Hepatic stellate cell (primary cell): ENCODE measurements at regions not wholly inside any gene's neighbourhood (a gene's known extent, or its start where the extent isn't known, plus 50 kb on each side); places are given as distances from the start of the nearest gene placed in this dataset.

Experiments
- DNase-seq: peaks from one replicate; pipeline ENCODE4 v3.0.0; 2011; ENCODE audit warnings: low spot score

DNA sequence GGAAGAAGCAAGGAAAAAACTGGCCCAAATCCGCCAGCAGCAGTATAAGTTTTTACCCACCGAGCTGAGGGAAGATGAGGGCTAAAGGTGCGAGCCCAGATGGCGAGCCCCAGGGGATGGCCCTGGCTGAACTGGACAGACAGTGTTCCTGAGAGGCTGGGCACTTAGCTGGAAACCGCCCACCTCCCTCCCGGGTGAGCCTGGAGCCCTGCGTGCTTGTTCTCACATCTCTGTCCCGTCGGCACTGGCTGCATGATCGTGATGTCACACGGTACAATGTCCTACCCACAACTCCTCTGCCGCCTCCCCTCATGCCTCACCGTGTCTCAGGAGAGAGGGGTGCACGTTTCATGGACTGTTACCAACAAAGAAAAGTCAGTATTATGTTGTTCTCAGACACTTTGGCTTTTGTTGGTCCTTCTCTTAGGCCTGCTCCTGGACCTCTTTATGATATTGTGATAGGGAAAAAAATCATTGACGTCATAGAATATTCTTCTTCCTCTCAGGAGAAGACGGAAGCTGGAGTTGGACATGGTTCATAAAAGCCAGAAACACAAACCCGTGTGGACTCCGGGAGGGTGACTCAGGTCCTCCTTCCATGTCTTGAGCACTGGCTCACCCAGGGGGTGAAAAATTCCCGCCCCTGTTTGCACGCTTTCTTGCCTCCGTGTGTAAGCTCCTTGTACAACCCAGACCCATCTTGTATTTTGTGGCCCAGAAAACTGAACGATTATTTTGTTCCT is 201.8 kb upstream of the TPM1 start:
- no peak for DNase-seq

DNA sequence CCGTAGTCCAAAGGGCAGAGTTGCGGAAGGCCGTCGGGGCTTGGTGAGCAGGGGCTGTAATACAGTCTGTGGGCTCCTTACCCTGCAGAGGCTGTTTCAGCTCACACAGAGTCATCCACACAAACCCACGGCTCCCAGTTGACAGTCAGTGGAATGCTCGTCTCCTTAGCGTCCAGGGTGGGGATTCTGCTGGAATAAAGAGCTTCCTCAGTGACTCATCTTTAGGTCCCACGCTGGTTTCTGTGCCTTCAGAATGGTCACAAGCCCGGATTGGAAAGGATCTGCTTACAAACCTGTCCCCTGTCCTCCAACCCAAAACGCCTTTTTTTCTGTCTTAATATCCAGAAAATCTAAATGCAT is 201.3 kb upstream of the TPM1 start:
- DNase-seq = peak; percentile 77

DNA sequence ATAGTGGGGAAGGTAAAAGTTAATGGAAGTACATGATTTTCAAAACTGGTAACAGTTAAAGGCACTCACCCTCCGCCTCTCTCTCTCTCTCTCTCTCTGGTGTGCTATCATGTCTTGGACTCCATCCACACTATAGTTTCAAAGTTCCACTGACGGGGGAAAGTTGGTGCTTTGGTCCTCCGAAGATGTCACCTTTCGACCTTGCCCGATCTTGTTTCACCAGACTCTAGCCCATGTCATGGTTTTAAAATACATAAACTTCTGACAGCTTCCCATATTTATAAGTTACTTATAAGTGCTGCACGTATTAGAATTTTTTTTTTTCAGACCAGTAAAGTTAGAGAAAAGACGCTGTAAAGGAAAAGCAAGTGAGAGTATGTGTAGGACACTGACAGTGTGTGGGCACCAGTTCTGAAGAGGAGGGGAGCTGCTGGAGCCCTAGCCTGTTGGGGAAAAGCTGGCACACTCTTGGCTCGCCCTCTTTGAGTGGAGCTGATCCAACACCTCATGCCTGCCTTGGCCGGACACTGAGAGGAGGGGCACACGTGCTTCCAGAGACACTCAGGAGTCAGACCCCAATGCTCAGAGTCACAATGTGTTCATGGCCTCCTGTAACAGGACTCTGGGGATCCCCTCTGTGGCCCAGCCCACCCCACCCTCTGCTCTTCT is 200.5 kb upstream of the TPM1 start:
- DNase-seq = no peak

DNA sequence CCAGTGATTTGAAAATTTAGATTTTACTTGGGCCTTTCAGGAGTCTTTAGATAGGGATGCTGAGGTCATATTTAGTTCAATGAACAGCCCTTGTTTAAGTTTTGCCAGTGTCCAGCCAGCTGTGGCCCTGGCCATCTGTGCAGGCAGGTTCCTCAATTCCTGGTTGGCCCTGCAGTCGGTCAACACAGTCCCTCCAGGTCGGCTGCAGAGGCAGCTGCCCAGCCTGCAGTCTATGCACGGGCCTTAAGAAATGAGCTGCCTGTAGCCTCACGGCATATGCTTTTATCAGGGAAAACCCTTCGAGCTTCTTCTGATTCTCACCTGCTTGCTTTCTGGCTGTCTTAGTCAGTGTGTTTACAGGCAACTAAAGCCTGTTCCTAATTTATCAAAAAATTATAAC is 199.2 kb upstream of the TPM1 start:
- DNase-seq = no peak

DNA sequence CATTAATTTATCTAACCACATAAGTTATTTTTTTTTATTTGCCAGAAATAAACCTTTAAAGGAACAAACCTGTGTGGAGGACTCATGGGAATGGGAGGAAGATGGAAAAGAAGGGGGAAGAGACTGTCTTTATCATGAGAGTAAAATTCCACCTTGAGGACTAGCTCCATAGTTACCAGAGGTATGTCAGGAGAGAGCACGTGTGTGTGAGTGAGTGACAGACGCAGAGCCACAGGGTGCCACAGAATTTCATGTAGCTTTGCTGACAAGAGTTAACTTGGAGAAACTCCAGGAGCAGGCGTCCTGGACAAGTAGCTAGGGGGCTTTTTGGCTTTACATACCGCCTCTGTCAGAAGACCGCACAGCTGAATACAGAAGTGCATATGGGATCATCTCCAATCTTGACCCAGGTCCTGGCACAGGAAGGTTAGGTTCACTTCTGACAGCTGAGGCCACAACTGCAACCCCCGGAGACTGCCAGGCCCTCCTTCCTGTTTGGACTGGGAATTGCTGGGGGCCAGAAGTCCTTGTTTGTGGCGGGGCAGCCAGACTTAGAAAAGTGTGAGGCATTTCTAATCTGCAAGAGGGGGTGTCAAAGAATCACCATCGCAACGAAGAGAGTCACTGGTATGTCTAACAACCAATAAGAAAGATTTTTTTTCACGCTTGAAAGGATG is 197.8 kb upstream of the TPM1 start:
- no peak for DNase-seq

DNA sequence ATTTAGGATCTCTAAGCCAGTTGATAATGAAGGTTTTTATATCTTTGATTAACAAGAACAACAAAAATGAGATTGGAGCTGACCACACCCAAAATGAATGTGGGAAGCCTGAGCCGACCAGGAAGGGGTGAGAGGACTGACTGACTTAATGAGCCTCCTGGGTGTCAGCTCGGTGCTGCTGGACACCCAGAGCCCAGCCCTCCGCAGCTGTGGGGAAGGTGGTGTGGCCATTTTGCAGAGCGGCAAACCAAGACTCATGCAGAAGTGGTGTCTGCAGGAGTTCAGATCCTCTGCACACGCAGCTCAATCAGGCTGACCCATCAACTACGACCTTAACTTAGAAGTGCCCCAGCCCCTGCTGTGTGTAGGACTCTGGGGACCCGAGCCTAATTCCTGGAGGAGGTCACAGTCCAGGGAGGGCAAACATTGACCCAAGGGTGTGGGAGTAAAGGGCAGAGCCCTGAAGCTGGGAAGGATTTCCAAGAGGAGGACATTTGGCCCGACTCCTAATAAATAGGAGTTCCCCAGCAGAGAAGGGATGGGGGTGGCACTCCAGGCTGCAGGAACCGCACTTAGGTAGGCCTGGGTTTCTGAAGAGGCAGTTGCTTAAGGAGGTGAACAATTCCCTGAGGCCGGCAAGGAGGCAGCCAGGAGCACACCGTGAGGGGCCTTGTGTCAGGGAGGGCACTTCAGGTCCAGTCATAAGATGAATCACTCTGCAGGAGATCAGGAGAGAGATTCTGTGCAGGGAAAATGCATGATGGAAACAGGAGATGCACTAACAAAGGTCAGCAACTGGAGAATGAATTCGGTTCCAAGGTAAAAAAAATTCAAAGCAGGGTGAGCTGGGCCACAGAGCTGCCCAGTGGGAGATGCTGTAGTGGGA is 197.1 kb upstream of the TPM1 start:
- no peak for DNase-seq

DNA sequence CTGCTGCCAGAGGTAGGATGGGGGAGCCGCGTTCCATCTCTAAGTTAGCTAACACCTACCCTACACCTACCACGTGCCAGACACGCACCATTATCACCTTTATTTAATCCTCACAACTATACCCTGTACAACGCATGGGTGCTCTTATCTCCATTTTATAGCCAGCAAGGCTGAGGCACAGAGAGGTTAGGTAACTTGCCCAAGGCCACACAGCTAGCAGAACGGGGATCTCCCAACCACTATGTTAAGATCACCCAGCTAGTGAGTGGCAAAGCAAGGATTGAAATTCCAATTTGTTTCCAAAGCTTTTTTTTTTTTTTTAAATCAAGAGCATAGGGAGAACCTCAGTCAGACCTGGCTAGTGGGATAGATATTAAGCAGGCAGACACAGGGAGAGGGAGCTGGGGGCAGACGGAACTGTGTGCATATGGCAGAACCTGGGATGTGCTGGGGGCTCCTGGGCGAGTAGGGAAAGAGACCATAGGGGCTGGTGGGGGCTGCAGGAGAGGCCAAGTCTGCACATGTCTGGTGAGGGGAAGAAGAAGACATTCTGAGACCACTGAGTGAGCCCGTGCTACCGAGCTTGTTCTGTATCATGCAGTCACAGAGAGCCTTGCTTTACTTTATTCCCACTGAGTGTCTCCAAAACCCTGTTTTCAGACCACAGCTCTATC is 196.3 kb upstream of the TPM1 start:
- no peak for DNase-seq

DNA sequence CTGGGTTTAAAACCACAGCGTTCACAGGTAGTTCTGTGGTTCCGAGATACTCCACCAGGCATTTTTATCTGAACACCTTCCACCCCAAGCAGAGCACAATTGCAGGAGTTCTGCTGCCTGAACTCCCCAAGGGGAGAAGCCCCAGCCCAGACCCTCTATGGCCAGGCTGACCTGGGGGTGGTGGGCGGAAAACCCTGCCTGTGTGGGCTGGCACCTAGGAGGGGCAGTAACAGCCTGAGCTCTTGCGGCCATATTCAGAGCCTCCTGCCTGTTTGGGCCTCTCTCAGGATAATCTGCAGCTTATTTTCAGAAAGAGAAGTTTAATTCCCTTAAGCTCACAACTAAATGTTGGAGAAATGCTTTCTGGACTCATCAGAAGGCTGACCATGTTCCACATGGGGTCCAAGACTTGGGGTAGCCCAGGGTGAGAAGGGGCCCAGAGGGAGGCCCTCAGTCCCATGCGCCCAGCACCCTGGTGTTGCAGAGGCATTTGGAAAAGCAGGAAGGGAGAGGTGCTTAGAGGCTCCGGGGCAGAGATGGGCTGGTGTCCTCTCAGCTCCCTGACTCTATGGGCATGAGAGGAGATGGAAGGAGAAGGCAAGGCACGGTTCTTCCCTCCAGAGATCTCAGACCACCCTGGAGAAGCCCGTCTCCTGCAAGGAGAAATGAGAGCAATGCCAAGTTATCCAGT is 195.6 kb upstream of the TPM1 start:
- DNase-seq = no peak

DNA sequence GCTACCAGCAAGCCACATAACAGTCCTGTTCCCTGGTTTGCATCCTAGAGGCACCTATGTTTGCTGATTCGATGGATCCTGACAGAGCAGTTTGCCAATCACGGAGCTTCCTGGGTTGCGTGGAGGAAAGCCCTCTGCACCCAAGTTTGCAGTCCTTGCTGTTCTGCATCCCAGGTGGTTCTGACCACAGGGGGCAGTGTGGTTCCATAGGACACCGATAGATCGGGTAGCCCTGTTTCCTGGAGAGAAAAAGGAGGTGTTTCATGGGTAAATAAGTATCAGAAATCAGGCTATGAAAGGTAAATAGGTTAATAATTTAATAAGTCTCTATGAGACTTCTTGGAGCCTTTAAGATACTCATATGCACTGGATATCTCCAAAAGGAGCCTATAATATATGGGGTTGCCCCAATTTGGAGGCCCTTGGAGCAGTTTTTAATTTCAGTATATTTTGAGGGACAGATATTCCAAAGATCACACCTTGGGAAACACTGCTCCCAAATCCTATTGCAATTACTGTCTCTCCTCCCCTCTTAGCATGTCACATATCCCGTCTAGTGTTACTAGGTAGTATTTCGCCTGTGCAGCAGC is 194.6 kb upstream of the TPM1 start:
- peak; percentile 62 for DNase-seq

DNA sequence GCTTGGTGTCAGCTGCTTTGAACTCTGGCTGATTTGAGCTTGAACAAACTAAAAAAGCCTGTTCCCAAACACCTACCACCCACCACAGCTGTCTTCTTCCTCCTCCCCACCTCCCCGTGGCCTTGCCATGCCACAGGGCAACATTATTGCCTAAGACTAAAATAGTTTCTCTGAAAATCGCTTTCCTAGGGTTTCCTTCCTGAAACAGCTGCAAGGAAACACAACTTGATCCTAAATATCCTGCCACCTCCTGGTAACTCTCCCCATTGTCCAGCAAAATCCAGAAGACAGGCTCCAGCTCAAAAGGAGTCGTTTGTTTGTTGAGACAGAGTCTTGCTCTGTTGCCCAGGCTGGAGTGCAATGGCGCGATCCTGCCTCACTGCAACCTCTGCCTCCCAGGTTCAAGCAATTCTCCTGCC is 193.9 kb upstream of the TPM1 start:
- peak; percentile 59 for DNase-seq

DNA sequence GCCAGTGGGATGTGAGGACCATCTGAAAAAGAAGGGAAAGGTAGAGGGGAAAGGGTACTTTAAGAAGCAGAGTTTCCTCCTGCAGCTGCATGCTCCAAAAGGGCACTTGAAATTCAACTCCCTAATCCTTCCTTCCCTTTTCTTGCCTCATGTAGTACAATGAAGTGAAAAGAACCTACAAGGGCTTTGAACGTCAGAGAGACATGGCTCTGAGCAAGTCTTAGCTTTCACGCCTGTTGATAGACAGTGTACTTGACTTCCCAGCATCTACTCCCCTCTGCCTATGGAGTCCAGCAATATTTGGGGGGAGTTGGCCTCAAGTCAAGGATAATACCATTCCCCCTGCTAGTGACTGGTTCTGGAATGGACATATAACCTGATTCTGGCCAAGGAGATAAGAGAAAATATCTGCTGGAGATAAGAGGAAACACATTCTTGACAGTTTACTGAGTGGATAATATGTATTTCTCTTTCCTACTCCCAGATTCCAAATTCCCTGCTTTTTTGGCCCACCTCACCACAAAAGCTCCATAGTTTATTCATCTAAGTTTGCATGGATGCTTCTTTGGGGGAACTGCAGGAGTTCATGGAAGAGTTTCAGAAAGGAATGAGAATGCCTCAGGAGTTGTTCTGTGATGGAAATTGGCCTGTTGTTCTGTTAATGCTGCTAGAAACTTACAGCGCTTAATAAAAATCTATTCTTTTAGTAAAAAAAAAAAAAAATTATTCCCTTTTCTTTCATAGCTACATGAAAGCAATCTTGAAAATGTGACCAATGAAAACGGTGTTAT is 193.0 kb upstream of the TPM1 start:
- DNase-seq = no peak

DNA sequence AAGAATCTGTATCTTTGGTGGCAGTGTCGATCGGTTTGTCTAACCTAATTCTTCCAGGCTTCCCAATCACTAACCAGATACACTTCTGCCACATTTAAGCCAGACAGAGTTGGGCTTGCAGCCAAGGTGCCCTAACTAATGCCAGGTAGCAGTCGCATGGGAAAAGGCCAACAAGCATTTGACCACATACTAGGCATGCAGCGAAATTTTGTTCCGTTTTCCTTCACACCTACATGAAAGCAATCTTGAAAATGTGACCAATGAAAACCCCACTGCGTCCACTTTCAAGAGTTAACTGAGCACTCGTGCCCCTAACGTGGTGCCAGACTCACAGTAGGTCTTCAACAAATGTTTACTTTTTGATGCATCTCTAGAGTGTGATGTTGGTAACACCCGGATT is 192.2 kb upstream of the TPM1 start:
- DNase-seq = no peak

DNA sequence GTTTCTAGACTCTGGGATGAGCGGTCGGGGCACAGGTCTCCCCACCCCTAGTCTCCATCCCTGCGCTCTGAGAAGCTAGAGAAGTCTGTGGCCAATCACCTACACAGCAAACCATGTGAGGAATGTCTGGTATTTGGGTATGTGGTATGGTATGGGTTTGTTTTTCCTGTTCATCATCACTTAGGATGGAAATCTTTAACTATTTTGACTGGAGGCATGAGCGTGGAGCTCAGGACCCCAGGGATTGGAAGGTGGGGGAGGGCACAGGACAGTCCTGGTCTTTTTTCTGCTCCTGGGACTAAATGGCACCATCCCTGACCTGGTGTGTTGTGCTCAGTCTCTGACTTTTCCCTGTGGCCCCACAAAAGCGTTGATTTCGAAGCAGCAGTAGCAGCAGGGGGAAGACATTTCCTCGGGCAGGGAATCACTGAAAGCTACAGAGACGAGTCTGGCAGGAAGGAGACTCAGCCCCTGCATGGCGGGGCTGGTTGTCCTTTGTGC is 191.7 kb upstream of the TPM1 start:
- DNase-seq = peak; percentile 73

DNA sequence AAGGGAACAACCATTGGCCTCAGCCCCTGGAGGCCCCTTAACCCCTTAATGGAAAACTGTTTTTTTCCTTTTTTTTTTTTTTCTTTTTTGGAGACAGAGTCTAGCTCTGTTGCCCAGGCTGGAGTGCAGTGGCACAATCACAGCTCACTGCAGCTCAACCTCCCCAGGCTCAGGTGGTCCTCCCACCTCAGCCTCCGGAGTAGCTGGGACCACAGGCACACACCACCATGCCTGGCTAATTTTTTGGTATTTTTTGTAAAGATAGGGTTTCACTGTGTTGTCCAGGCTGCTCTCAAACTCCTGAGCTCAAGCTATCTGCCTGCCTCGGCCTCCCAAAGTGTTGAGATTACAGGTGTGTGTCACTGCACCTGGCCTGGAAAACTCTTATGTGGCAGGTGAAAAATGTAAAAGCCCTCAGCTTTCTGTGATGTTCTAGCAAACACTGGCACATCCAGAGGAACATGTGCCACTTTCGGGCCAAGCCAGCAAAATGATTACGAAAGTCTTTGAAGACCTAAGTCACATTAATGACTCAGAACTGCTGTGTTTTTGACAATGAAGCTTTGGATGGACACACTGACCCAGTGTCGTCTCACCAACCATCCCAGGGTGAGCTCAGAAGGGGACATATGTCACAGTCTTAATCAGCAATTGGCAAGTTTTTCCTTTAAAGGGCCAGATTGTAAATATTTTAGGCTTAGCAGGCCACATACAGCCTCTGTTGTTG is 189.3 kb upstream of the TPM1 start:
- no peak for DNase-seq

DNA sequence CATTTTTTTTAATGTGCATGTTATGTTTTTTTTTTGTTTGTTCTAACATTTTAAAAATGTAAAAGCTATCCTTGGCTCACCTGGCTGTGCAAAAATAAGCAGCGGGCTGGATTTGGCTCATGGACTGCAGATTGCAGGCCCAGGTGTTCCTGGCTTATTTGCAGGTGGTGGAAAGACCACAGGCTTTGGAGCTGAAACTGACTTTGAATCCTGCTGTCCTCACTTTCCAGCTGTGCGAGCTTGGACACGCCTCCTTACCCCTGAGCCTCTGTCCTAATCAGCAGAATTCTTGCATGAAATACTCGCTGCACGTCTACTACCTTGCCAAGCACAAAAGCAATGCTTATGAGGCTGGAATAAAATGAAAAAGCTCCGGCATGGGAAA is 188.7 kb upstream of the TPM1 start:
- DNase-seq = no peak

DNA sequence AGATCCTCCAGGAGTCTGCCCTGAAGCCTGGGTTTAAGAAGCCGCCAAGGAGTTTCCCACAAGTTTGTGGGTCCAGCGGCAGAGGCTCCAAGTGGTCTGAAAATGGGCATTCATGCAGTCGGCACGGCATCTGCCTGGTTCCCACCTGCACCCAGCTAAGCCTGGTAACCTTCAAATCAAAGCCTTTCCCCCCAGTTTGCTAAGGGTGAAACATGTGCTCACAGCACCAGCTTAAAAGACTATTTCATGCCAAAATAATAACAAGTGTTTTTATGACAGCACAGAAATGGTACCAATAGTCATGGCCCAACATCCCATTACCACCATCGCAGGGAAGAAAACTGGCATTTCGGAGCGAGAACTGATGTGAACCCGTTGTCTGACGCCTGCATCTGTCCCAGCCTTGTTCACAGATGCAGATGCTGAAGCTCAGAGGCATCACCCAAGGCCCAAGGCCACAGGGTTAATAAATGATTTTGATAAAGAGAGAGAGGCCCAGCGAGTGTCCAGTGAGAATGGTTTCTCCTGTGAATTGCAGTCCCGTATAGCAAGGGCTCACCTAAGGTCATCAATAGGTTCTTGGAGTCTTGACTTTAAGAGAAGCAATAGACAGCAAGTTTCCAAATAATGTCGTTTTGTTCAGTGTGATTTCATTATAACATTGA is 188.0 kb upstream of the TPM1 start:
- no peak for DNase-seq

DNA sequence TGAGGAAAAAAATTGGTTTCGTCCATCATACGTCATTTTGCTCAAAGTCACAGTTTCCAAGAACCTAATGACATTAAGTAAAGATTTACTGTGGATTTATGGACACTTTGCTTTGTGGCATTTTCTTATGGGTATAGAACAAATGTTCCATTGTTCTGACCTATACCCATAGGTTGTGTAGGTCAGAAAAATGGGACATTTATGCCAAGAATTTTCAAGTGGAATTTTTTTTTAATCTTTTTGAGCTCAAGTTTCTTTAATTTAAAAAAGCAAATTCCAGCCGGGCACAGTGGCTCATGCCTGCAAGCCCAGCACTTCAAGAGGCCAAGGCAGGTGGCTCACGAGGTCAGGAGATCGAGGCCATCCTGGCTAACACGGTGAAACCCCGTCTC is 187.5 kb upstream of the TPM1 start:
- DNase-seq = no peak

DNA sequence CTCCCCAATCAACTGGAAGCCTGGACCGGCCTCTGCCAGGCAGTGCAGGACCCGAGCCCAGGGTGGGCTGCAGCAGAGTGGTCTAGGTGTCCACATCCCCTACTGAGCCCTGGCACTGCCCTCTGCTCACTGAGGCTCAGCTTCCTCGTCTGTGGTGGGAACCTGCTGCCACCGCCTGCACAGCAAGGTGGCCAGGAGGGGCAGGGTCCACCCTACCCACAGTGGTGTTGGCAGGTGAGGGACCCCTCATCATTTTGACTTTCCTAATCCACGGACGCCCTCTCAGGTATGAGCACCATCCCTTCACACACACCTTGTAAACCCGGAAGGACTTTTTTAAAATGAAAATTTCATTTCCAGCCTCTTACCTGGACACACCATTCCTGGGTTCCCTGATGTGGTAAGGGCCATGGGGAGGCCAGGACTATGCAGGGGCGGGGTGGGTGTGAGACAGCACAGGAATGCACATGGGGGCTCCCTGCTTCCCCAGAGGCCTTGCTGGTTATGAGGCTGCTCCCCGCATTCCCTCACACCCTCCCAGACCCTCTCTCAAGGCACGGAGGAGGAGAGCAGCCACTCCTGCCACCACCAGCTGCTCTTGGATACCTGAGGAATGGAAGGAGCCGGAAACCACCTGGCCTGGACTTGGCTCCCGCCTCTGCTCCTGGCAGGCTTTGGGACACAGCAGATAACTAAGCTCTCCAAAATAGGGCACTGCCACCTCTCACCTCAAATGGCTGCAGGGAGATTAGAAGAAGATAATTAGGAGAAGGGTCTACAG is 185.9 kb upstream of the TPM1 start:
- no peak for DNase-seq
